HCT116 (cell line): ENCODE measurements at regions not wholly inside any gene's neighbourhood (a gene's known extent, or its start where the extent isn't known, plus 50 kb on each side); places are given as distances from the start of the nearest gene placed in this dataset.

ENCODE experiments used
- ATAC-seq: fragments of 200-7000 bp; cut with Tn5 transposase; 2 replicates; pipeline ENCODE4 v1.9.1; 2020; ENCODE audit warnings: mild to moderate bottlenecking, moderate library complexity
- BruUV-seq: library from RNA; stranded (reverse); fragments of 400-500 nt; replicated peaks from 2 replicates; lab custom pipeline; 2021; lab: Mats Ljungman, UMichigan
- CTCF ChIA-PET: fragments of 300-600 bp; sonication (Branson Sonifier 250); formaldehyde crosslinking; loops from one replicate; lab custom pipeline; 2021; ENCODE audit warnings: antibody characterized with exemption; lab: Charles Lee
- POLR2A ChIA-PET: fragments of 300-600, 350-600 bp; sonication (Branson Sonifier 250); formaldehyde crosslinking; loops from one replicate; lab custom pipeline; 2021; ENCODE audit warnings: antibody characterized with exemption; lab: Charles Lee
- RAD21 ChIA-PET, 2 experiments: fragments of 300-600 bp; sonication (Branson Sonifier 250); formaldehyde crosslinking; loops; one replicate each; lab custom pipeline; 2023; ENCODE audit warnings: low total read pairs in 2 of 2; ENCODE audit not compliant: uncharacterized antibody in 2 of 2, unreplicated experiment in 2 of 2, low non-redundant PET in 1 of 2; lab: Charles Lee
- DNase-seq: peaks from one replicate; pipeline ENCODE4 v3.0.0-alpha.2; 2010; ENCODE audit warnings: low read depth, low spot score
- H2AFZ ChIP-seq: fragments of 200-600 bp; shearing (Covaris generic), sonication (generic); 2 replicates; pipeline ENCODE4 v1.6.1; 2017; ENCODE audit warnings: low read depth, mixed run types, mixed read lengths, antibody characterized with exemption, low read length; ENCODE audit not compliant: poor library complexity, severe bottlenecking
- H3K27ac ChIP-seq: 2 replicates; pipeline ENCODE4 v1.5.1; 2012; ENCODE audit warnings: low read depth, low read length
- H3K27me3 ChIP-seq: fragments of 200-600 bp; sonication (generic); 2 replicates; pipeline ENCODE4 v1.6.1; 2016; ENCODE audit warnings: mixed run types, low read length, mixed read lengths; ENCODE audit not compliant: insufficient read depth
- H3K36me3 ChIP-seq, 2 experiments: fragments of 200-500 bp in 1 of 2; fragments of 200-600 bp in 1 of 2; sonication (Bioruptor generic) in 1 of 2; sonication (generic) in 1 of 2; 2 replicates each; pipeline versions ENCODE4 v1.5.1 to v1.6.1; 2014 to 2016; ENCODE audit warnings: low read length in 2 of 2, inconsistent platforms in 1 of 2, mixed read lengths in 1 of 2, mixed run types in 1 of 2; ENCODE audit not compliant: insufficient read depth in 2 of 2, control insufficient read depth in 1 of 2
- H3K4me1 ChIP-seq, 2 experiments: fragments of 200-600 bp in 1 of 2; sonication (generic) in 1 of 2; 2 replicates each; pipeline versions ENCODE4 v1.5.1 to v1.6.1; 2012 to 2017; ENCODE audit warnings: low read length in 2 of 2, inconsistent platforms in 1 of 2, mild to moderate bottlenecking in 1 of 2, mixed read lengths in 1 of 2, mixed run types in 1 of 2, moderate library complexity in 1 of 2; ENCODE audit not compliant: insufficient read depth in 2 of 2, control insufficient read depth in 1 of 2
- H3K4me2 ChIP-seq: fragments of 200-600 bp; sonication (generic); 2 replicates; pipeline ENCODE4 v1.6.1; 2017; ENCODE audit warnings: mixed run types, low read length, mixed read lengths
- H3K4me3 ChIP-seq, 2 experiments: fragments of 200-600 bp in 1 of 2; sonication (generic) in 1 of 2; replicated peaks in 1 of 2; 2 replicates each; pipeline ENCODE4 v1.5.1; 2011 to 2016; ENCODE audit warnings: low read length in 2 of 2, control low read depth in 1 of 2, low read depth in 1 of 2, mild to moderate bottlenecking in 1 of 2, mixed read lengths in 1 of 2, mixed run types in 1 of 2
- H3K79me2 ChIP-seq: fragments of 200-600 bp; sonication (generic); 2 replicates; pipeline ENCODE4 v1.6.1; 2017; ENCODE audit warnings: mild to moderate bottlenecking, mixed run types, low read length, moderate library complexity, mixed read lengths; ENCODE audit not compliant: insufficient read depth
- H3K9ac ChIP-seq: fragments of 200-600 bp; sonication (generic); 2 replicates; pipeline ENCODE4 v1.6.1; 2016; ENCODE audit warnings: low read length, mixed read lengths
- H3K9me2 ChIP-seq: fragments of 200-600 bp; sonication (generic), shearing (Covaris generic); 2 replicates; pipeline ENCODE4 v1.6.1; 2017; ENCODE audit warnings: mixed run types, mild to moderate bottlenecking, moderate library complexity; ENCODE audit not compliant: insufficient read depth
- H3K9me3 ChIP-seq, 2 experiments: fragments of 200-500 bp in 1 of 2; fragments of 200-600 bp in 1 of 2; sonication (Bioruptor generic) in 1 of 2; sonication (generic) in 1 of 2; 2 replicates each; pipeline ENCODE4 v1.6.1; 2014 to 2017; ENCODE audit warnings: low read length in 2 of 2, mixed read lengths in 2 of 2, inconsistent platforms in 1 of 2, low read depth in 1 of 2, mild to moderate bottlenecking in 1 of 2, mixed run types in 1 of 2, moderate library complexity in 1 of 2; ENCODE audit not compliant: control insufficient read depth in 1 of 2, insufficient read depth in 1 of 2
- H4K20me1 ChIP-seq: fragments of 200-600 bp; sonication (generic), shearing (Covaris generic); 2 replicates; pipeline ENCODE4 v1.6.1; 2017; ENCODE audit warnings: mixed run types, mild to moderate bottlenecking, moderate library complexity; ENCODE audit not compliant: insufficient read depth
- CEBPB ChIP-seq: IDR thresholded peaks from 2 replicates; pipeline ENCODE4 v1.6.1; 2012; ENCODE audit warnings: low read depth
- ELF1 ChIP-seq: IDR thresholded peaks from 2 replicates; pipeline ENCODE4 v1.6.1; 2012; ENCODE audit warnings: low read depth, borderline replicate concordance
- EZH2 ChIP-seq: fragments of 200-600 bp; sonication (generic); IDR thresholded peaks from 2 replicates; pipeline ENCODE4 v1.6.1; 2017; ENCODE audit warnings: antibody characterized with exemption, mixed run types
- EZH2phosphoT487 ChIP-seq: fragments of 200-600 bp; IDR thresholded peaks from 2 replicates; pipeline ENCODE4 v1.6.1; 2018; ENCODE audit warnings: antibody characterized with exemption, borderline replicate concordance
- FOSL1 ChIP-seq: IDR thresholded peaks from 2 replicates; pipeline ENCODE4 v1.6.1; 2012; ENCODE audit warnings: low read depth
- JUND ChIP-seq: IDR thresholded peaks from 2 replicates; pipeline ENCODE4 v1.6.1; 2012
- POLR2A ChIP-seq: IDR thresholded peaks from 2 replicates; pipeline ENCODE4 v1.7.0; 2011; ENCODE audit warnings: borderline replicate concordance; ENCODE audit not compliant: insufficient read depth, insufficient read length; ENCODE audit errors: extremely low read depth
- POLR2AphosphoS5 ChIP-seq: IDR thresholded peaks from 2 replicates; pipeline ENCODE4 v1.6.1; 2011; ENCODE audit warnings: mild to moderate bottlenecking, low read depth, low read length, moderate library complexity
- RAD21 ChIP-seq: IDR thresholded peaks from 2 replicates; pipeline ENCODE4 v1.6.1; 2012; ENCODE audit warnings: low read depth, mild to moderate bottlenecking
- SP1 ChIP-seq: IDR thresholded peaks from 2 replicates; pipeline ENCODE4 v1.6.1; 2012; ENCODE audit warnings: low read depth
- TCF7L2 ChIP-seq: IDR thresholded peaks from 2 replicates; pipeline ENCODE4 v1.7.0; 2011; ENCODE audit warnings: borderline replicate concordance, inconsistent platforms; ENCODE audit not compliant: insufficient read depth, insufficient read length; ENCODE audit errors: extremely low read depth
- YY1 ChIP-seq: IDR thresholded peaks from 2 replicates; pipeline ENCODE4 v1.6.1; 2011; ENCODE audit warnings: low read length, low read depth, moderate library complexity, mild to moderate bottlenecking; ENCODE audit not compliant: insufficient replicate concordance; ENCODE audit errors: extremely low read depth
- ZFX ChIP-seq: fragments of 450-650 bp; IDR thresholded peaks from 2 replicates; pipeline ENCODE4 v1.6.1; 2017
- ZNF274 ChIP-seq: fragments of 200-500 bp; sonication (Bioruptor generic); IDR thresholded peaks from 2 replicates; pipeline ENCODE4 v1.6.1; 2014; ENCODE audit warnings: mild to moderate bottlenecking, low read depth, low read length, inconsistent platforms
- intact Hi-C: fragments of 100-400 bp; cut with micrococcal nuclease; formaldehyde crosslinking; loops from 2 replicates; pipeline ENCODE4 v1.10.0; 2022
- TF ChIP-seq, protein P1 (sequence below), 3 experiments: fragments of 200-600 bp in 1 of 3; sonication (generic) in 1 of 3; IDR thresholded peaks in 2 of 3; conservative IDR thresholded peaks in 1 of 3; 2 replicates each; pipeline ENCODE4 v1.5.1; 2012 to 2017; ENCODE audit warnings: low read depth in 2 of 3, low read length in 2 of 3, antibody characterized with exemption in 1 of 3, borderline replicate concordance in 1 of 3, control low read depth in 1 of 3, mild to moderate bottlenecking in 1 of 3, mixed read lengths in 1 of 3, mixed run types in 1 of 3, moderate library complexity in 1 of 3; ENCODE audit not compliant: insufficient read depth in 1 of 3
- TF ChIP-seq, protein P2 (sequence below): IDR thresholded peaks from 2 replicates; pipeline ENCODE4 v1.6.1; 2012

DNA sequence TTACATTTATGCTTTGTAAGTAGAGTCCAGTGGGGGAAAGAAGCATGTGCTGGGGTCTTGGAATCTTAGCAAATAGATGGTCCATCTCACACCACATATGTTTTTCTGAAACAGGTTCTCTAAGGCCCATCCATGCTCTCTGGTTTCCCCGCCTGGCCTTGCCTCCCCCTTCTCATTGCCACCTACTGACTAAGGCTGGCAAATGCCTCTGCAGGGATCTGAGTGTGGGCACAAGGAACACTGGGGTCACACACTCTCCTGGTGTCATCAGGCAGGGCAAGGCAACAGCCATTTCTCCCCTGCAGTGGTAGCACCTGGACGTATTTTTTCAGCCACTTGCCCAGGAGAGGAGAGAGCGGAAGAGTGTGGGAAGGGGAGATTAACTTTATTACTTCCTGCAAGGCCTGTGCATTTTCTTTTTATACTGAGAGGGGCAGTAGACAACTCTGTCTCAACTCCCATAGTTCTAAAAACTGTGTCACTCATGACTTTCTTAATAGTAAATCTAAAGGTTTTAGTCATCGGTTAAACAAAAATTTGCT lies 804.2 kb upstream of the NECTIN3 start:
- DNase-seq (no peak), ATAC-seq (peak; percentile 64)
- POLR2A ChIA-PET: no interaction called here
- H3K4me2 ChIP-seq: no peak overlapping the region
- RAD21 ChIA-PET: no interaction called here
- H3K27me3 ChIP-seq: no peaks in the 10 kb centered on the region
- no peaks in the 10 kb centered on the region for H3K79me2 ChIP-seq
- CTCF ChIA-PET: no interaction called here
- no peaks in the 10 kb centered on the region for H3K4me1 ChIP-seq
- no peak overlapping the region for H2AFZ ChIP-seq
- no peak overlapping the region for H3K27ac ChIP-seq
- no peaks in the 10 kb centered on the region for H3K9me3 ChIP-seq
- intact Hi-C loops: no loop called here
- no peak overlapping the region for H3K4me3 ChIP-seq
- TF ChIP-seq CEBPB (no peak), EZH2phosphoT487 (no peak)
- TF ChIP-seq, protein P1, sequence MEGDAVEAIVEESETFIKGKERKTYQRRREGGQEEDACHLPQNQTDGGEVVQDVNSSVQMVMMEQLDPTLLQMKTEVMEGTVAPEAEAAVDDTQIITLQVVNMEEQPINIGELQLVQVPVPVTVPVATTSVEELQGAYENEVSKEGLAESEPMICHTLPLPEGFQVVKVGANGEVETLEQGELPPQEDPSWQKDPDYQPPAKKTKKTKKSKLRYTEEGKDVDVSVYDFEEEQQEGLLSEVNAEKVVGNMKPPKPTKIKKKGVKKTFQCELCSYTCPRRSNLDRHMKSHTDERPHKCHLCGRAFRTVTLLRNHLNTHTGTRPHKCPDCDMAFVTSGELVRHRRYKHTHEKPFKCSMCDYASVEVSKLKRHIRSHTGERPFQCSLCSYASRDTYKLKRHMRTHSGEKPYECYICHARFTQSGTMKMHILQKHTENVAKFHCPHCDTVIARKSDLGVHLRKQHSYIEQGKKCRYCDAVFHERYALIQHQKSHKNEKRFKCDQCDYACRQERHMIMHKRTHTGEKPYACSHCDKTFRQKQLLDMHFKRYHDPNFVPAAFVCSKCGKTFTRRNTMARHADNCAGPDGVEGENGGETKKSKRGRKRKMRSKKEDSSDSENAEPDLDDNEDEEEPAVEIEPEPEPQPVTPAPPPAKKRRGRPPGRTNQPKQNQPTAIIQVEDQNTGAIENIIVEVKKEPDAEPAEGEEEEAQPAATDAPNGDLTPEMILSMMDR (IDR thresholded peaks at IDR 0.05 in 2 of 3, conservative IDR thresholded peaks at IDR 0.05 in 1 of 3; ENCODE audit: borderline replicate concordance in 1 of 3, insufficient read depth in 1 of 3, low read depth in 2 of 3, low read length in 2 of 3): 0 out of 6 replicates have a peak, but pooled peaks of 2 of the 3 experiments have one; percentile 2 to 11
- no peaks in the 10 kb centered on the region for H3K9me2 ChIP-seq
- no TSS peak for BruUV-seq
- no peak overlapping the region for H3K9ac ChIP-seq
- no peaks in the 10 kb centered on the region for H4K20me1 ChIP-seq
- no peaks in the 10 kb centered on the region for H3K36me3 ChIP-seq

DNA sequence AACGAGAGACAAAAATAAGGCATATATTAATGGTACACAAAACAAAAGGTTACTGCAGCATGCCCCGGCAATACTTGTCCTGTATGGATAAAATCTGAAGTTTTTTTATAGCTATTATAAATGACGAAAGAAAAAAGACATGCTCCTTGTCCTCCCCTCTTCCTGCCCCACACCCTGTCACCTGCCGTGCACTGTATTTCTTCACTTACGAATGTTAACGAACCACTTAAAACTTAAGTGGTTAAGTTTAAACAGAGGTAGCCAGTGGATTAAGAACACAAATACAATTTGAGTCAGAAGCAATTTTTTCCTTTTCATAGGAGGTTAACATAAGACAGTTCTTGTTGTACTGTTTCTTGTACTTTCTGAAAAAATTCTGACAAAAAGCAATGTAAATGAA lies 799.1 kb upstream of the NECTIN3 start:
- POLR2A ChIA-PET: no interaction called here
- intact Hi-C loops: no loop called here

More for the DNA sequence above, 799.1 kb upstream of the NECTIN3 start:
- no peaks in the 10 kb centered on the region for H3K36me3 ChIP-seq
- H3K4me1 ChIP-seq: no peaks in the 10 kb centered on the region
- no peak overlapping the region for H3K4me3 ChIP-seq
- H3K27me3 ChIP-seq: no peaks in the 10 kb centered on the region
- no peaks in the 10 kb centered on the region for H3K9me2 ChIP-seq
- H3K9ac ChIP-seq: no peak overlapping the region
- no peak overlapping the region for H3K4me2 ChIP-seq
- no peaks in the 10 kb centered on the region for H3K79me2 ChIP-seq
- TF ChIP-seq EZH2 (no peak), SP1 (no peak), YY1 (no peak), FOSL1 (no peak), RAD21 (no peak), ELF1 (no peak), POLR2A (no peak), ZNF274 (no peak), ZFX (no peak), POLR2AphosphoS5 (no peak), JUND (no peak), TCF7L2 (no peak)
- TF ChIP-seq, protein P1 (IDR thresholded peaks at IDR 0.05 in 2 of 3, conservative IDR thresholded peaks at IDR 0.05 in 1 of 3; ENCODE audit: borderline replicate concordance in 1 of 3, insufficient read depth in 1 of 3, low read depth in 2 of 3, low read length in 2 of 3): no peak
- TF ChIP-seq, protein P2, sequence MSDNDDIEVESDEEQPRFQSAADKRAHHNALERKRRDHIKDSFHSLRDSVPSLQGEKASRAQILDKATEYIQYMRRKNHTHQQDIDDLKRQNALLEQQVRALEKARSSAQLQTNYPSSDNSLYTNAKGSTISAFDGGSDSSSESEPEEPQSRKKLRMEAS: no peak
- no peak overlapping the region for H3K27ac ChIP-seq
- H3K9me3 ChIP-seq: no peaks in the 10 kb centered on the region
- CTCF ChIA-PET: no interaction called here
- no peak overlapping the region for H2AFZ ChIP-seq
- no peaks in the 10 kb centered on the region for H4K20me1 ChIP-seq
- RAD21 ChIA-PET: no interaction called here
- no peak for DNase-seq
- BruUV-seq: no TSS peak
- no peak for ATAC-seq
